GM12801 (cell line): ENCODE measurements at regions not wholly inside any gene's neighbourhood (a gene's known extent, or its start where the extent isn't known, plus 50 kb on each side); places are given as distances from the start of the nearest gene placed in this dataset.

Experiments used
- CTCF ChIP-seq: IDR thresholded peaks from one replicate; pipeline ENCODE4 v1.5.1; 2011; ENCODE audit warnings: control low read depth; ENCODE audit not compliant: insufficient read length; ENCODE audit errors: extremely low read depth

- TF ChIP-seq CTCF = no peak
Observed at GRCh38 chr4:181757098-181757497, 486.1 kb upstream of the TENM3 start.

GRCh38 chr4:181757910-181758660, 485.1 kb upstream of the TENM3 start:
- TF ChIP-seq CTCF = no peak

GRCh38 chr4:181760560-181760959, 482.6 kb upstream of the TENM3 start:
- no peak for TF ChIP-seq CTCF

- no peak for TF ChIP-seq CTCF
Observed at GRCh38 chr4:181761156-181761555, 482.0 kb upstream of the TENM3 start.

- no peak for TF ChIP-seq CTCF
Observed at GRCh38 chr4:181766061-181766548, 477.1 kb upstream of the TENM3 start.

- TF ChIP-seq CTCF = no peak
Observed at GRCh38 chr4:181770971-181771370, 472.2 kb upstream of the TENM3 start.

- no peak for TF ChIP-seq CTCF
Observed at GRCh38 chr4:181775298-181775697, 467.9 kb upstream of the TENM3 start.
